ENCODE measurements at regions not wholly inside any gene's neighbourhood (a gene's known extent, or its start where the extent isn't known, plus 50 kb on each side); places are given as distances from the start of the nearest gene placed in this dataset.

GRCh38 chrX:925094-925493, 287.4 kb downstream of the CRLF2 start:
- Histone ChIP-seq H2AK5ac (ENCODE audit: low read depth, low read length) (no peak overlapping the region), H2BK120ac (ENCODE audit: low read depth, low read length) (no peak overlapping the region), H4K8ac (ENCODE audit: low read depth in 2 of 2, low read length in 2 of 2) (no peak overlapping the region), H2AFZ (replicated peaks; ENCODE audit: low read length, poor library complexity) (no peak overlapping the region), H3K14ac (replicated peaks; ENCODE audit: low read depth, low read length) (no peak overlapping the region), H3K23ac (ENCODE audit: low read depth, low read length) (no peak overlapping the region), H3K56ac (ENCODE audit: extremely low read depth, insufficient read depth, low read length) (no peak overlapping the region), H3K18ac (ENCODE audit: low read depth, low read length) (no peak overlapping the region), H3K9ac (ENCODE audit: low read depth, low read length) (no peak overlapping the region), H3K27ac (ENCODE audit: insufficient read depth, low read length) (no peak overlapping the region), H3K9me3 (ENCODE audit: control insufficient read depth, insufficient read depth, low read length) (peaks cover 15% of the 10 kb centered on the region), H2BK5ac (ENCODE audit: low read depth, low read length, poor library complexity, severe bottlenecking) (no peak overlapping the region), H3K4ac (ENCODE audit: low read depth, low read length) (no peak overlapping the region), H3K4me2 (ENCODE audit: low read depth, low read length) (no peak overlapping the region), H4K20me1 (ENCODE audit: insufficient read depth, low read length) (no peaks in the 10 kb centered on the region), H3K79me1 (ENCODE audit: low read depth in 1 of 2, low read length in 2 of 2) (no peaks in the 10 kb centered on the region), H3K4me1 (ENCODE audit: control insufficient read depth, insufficient read depth, low read length) (no peaks in the 10 kb centered on the region), H2BK15ac (ENCODE audit: low read depth, low read length) (no peak overlapping the region), H3K9me1 (ENCODE audit: insufficient read depth, low read length) (no peaks in the 10 kb centered on the region), H4K5ac (ENCODE audit: low read depth, low read length) (no peak overlapping the region), H3K36me3 (ENCODE audit: control insufficient read depth, insufficient read depth, low read length) (no peaks in the 10 kb centered on the region), H4K91ac (ENCODE audit: insufficient read depth, low read depth, low read length) (no peak overlapping the region), H3K27me3 (ENCODE audit: control insufficient read depth, insufficient read depth, low read length) (no peaks in the 10 kb centered on the region), H3K4me3 (ENCODE audit: insufficient read depth, low read depth, low read length) (no peak overlapping the region), H2AK9ac (replicated peaks; ENCODE audit: low read depth, low read length, poor library complexity) (no peak overlapping the region), H2BK20ac (ENCODE audit: low read depth, low read length) (no peak overlapping the region)
- in situ Hi-C loops (cut with MboI; ENCODE audit: low sequenced_read_pairs) = no loop called here
- no TSS peak for BruUV-seq (replicated peaks)
- dilution Hi-C loops (cut with HindIII; ENCODE audit: low sequenced_read_pairs, unreplicated experiment) = no loop called here
- ATAC-seq (ENCODE audit: low read depth) = no peak
- 39 to 100% methylated on average over 2 of the region's 2 CpGs for WGBS, 2 experiments (ENCODE audit: extremely low coverage in 2 of 2, insufficient read length in 1 of 2)
- ChIA-PET POLR2A (ENCODE audit: unreplicated experiment) (no interaction called here), CTCF (no interaction called here)
- no peak for DNase-seq
- intact Hi-C loops (cut with micrococcal nuclease) = no loop called here
- TF ChIP-seq MXI1 (IDR thresholded peaks at IDR 0.05; ENCODE audit: borderline replicate concordance, low read depth, low read length) (no peak), FOS (IDR thresholded peaks at IDR 0.05; ENCODE audit: low read depth, low read length) (no peak), RCOR1 (IDR thresholded peaks at IDR 0.05; ENCODE audit: insufficient replicate concordance, low read length) (no peak), NFE2L2 (IDR thresholded peaks at IDR 0.05; ENCODE audit: low read depth, low read length) (no peak), MAFK (IDR thresholded peaks at IDR 0.05; ENCODE audit: low read depth, low read length) (no peak), CEBPB (IDR thresholded peaks at IDR 0.05; ENCODE audit: low read depth, low read length) (no peak), RAD21 (IDR thresholded peaks at IDR 0.05; ENCODE audit: low read length) (no peak), RFX5 (IDR thresholded peaks at IDR 0.05; ENCODE audit: low read depth, low read length) (no peak), SMC3 (IDR thresholded peaks at IDR 0.05; ENCODE audit: low read depth, low read length) (no peak), MAZ (IDR thresholded peaks at IDR 0.05; ENCODE audit: borderline replicate concordance, low read depth, low read length) (no peak), POLR2A (IDR thresholded peaks at IDR 0.05; ENCODE audit: low read depth, low read length) (no peak)
